HepG2 (cell line): ENCODE measurements at regions not wholly inside any gene's neighbourhood (a gene's known extent, or its start where the extent isn't known, plus 50 kb on each side); places are given as distances from the start of the nearest gene placed in this dataset.

Source experiments
- IRF2 ChIP-seq: IDR thresholded peaks from 2 replicates; pipeline ENCODE4 v1.6.1; 2018; ENCODE audit warnings: missing genetic modification reagents, missing compliant biosample characterization
- JUN ChIP-seq: sonication (generic); formaldehyde crosslinking; IDR thresholded peaks from 2 replicates; pipeline ENCODE4 v1.4.0; 2020; ENCODE audit warnings: mild to moderate bottlenecking, missing genetic modification reagents
- KDM6A ChIP-seq: IDR thresholded peaks from 2 replicates; pipeline ENCODE4 v1.6.1; 2016; ENCODE audit warnings: low read depth
- MIER2 ChIP-seq: IDR thresholded peaks from 2 replicates; pipeline ENCODE4 v1.6.1; 2016; ENCODE audit warnings: missing biosample characterization, missing genetic modification reagents
- RBAK ChIP-seq: sonication (generic); formaldehyde crosslinking; IDR thresholded peaks from 2 replicates; pipeline ENCODE4 v1.5.1; 2020; ENCODE audit warnings: mild to moderate bottlenecking, missing genetic modification reagents
- ZEB1 ChIP-seq: IDR thresholded peaks from 2 replicates; pipeline ENCODE4 v1.6.1; 2012; ENCODE audit warnings: mild to moderate bottlenecking, low read depth, inconsistent platforms; ENCODE audit not compliant: insufficient replicate concordance
- ZNF281 ChIP-seq: sonication (generic); formaldehyde crosslinking; IDR thresholded peaks from 2 replicates; pipeline ENCODE4 v1.4.0; 2020; ENCODE audit warnings: missing genetic modification reagents, borderline replicate concordance
- ZNF614 ChIP-seq: IDR thresholded peaks from 2 replicates; pipeline ENCODE4 v1.6.1; 2018; ENCODE audit warnings: missing biosample characterization, missing genetic modification reagents, inconsistent platforms, borderline replicate concordance
- ZNF687 ChIP-seq: sonication (generic); formaldehyde crosslinking; IDR thresholded peaks from 2 replicates; pipeline ENCODE4 v1.5.1; 2020; ENCODE audit warnings: mild to moderate bottlenecking, missing genetic modification reagents, moderate library complexity
- ZNF737 ChIP-seq: sonication (generic); formaldehyde crosslinking; IDR thresholded peaks from 2 replicates; pipeline ENCODE4 v1.5.0; 2020; ENCODE audit warnings: missing genetic modification reagents, mild to moderate bottlenecking, borderline replicate concordance
- TF ChIP-seq, protein P1 (sequence below): sonication (generic); formaldehyde crosslinking; IDR thresholded peaks from 2 replicates; pipeline ENCODE4 v1.8.1; 2022; ENCODE audit warnings: low read depth, mild to moderate bottlenecking, missing genetic modification reagents
- TF ChIP-seq, protein P2 (sequence below): sonication (generic); formaldehyde crosslinking; IDR thresholded peaks from 2 replicates; pipeline ENCODE4 v1.4.0; 2020; ENCODE audit warnings: mild to moderate bottlenecking, missing genetic modification reagents
- TF ChIP-seq, protein P3 (sequence below): sonication (generic); formaldehyde crosslinking; IDR thresholded peaks from 2 replicates; pipeline ENCODE4 v1.8.1; 2023; ENCODE audit warnings: mild to moderate bottlenecking, inconsistent platforms, moderate library complexity, missing genetic modification reagents, borderline replicate concordance

GRCh38 chr20:60422848-60423247, 464.6 kb downstream of the CDH26 start (continued):
- no peak for TF ChIP-seq ZNF281 (CRISPR knock-in tag)
- TF ChIP-seq ZNF737 = no peak
- no peak for TF ChIP-seq IRF2 (CRISPR knock-in tag)
- no peak for TF ChIP-seq MIER2 (CRISPR knock-in tag)
- no peak for TF ChIP-seq ZEB1
- TF ChIP-seq, protein P1, sequence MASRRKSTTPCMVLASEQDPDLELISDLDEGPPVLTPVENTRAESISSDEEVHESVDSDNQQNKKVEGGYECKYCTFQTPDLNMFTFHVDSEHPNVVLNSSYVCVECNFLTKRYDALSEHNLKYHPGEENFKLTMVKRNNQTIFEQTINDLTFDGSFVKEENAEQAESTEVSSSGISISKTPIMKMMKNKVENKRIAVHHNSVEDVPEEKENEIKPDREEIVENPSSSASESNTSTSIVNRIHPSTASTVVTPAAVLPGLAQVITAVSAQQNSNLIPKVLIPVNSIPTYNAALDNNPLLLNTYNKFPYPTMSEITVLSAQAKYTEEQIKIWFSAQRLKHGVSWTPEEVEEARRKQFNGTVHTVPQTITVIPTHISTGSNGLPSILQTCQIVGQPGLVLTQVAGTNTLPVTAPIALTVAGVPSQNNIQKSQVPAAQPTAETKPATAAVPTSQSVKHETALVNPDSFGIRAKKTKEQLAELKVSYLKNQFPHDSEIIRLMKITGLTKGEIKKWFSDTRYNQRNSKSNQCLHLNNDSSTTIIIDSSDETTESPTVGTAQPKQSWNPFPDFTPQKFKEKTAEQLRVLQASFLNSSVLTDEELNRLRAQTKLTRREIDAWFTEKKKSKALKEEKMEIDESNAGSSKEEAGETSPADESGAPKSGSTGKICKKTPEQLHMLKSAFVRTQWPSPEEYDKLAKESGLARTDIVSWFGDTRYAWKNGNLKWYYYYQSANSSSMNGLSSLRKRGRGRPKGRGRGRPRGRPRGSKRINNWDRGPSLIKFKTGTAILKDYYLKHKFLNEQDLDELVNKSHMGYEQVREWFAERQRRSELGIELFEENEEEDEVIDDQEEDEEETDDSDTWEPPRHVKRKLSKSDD (CRISPR knock-in tag) = no peak
- no peak for TF ChIP-seq ZNF614
- TF ChIP-seq, protein P2, sequence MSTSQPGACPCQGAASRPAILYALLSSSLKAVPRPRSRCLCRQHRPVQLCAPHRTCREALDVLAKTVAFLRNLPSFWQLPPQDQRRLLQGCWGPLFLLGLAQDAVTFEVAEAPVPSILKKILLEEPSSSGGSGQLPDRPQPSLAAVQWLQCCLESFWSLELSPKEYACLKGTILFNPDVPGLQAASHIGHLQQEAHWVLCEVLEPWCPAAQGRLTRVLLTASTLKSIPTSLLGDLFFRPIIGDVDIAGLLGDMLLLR (CRISPR knock-in tag) = no peak
- no peak for TF ChIP-seq KDM6A
- TF ChIP-seq ZNF687 = no peak
- no peak for TF ChIP-seq JUN
- no peak for TF ChIP-seq RBAK (CRISPR knock-in tag)
- TF ChIP-seq, protein P3, sequence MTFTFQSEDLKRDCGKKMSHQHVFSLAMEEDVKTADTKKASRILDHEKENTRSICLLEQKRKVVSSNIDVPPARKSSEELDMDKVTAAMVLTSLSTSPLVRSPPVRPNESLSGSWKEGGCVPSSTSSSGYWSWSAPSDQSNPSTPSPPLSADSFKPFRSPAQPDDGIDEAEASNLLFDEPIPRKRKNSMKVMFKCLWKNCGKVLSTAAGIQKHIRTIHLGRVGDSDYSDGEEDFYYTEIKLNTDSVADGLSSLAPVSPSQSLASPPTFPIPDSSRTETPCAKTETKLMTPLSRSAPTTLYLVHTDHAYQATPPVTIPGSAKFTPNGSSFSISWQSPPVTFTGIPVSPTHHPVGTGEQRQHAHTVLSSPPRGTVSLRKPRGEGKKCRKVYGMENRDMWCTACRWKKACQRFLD (CRISPR knock-in tag) = no peak
- TF ChIP-seq, all 625 proteins: peak for 0
